ENCODE measurements at regions not wholly inside any gene's neighbourhood (a gene's known extent, or its start where the extent isn't known, plus 50 kb on each side); places are given as distances from the start of the nearest gene placed in this dataset.

GRCh38 chr1:10936998-10937901 lies 75.2 kb upstream of the TARDBP start:
- DNase-seq (ENCODE audit: low read depth), result no peak
- CTCF ChIA-PET, result interaction anchor here (0.6 kb wide), 1 partner anchor 429 kb away, joined by 3 read pairs; no protein-coding TSS in a partner anchor
- Histone ChIP-seq H3K36me3 (ENCODE audit: control insufficient read depth, insufficient read depth, low read length) (no peaks in the 10 kb centered on the region), H3K27me3 (ENCODE audit: control insufficient read depth, insufficient read depth, low read length) (peaks cover 5% of the 10 kb centered on the region; the same call in 1 of the 2 replicates), H3K4me3 (ENCODE audit: low read depth, low read length) (no peak overlapping the region)
- TF ChIP-seq, protein P1, sequence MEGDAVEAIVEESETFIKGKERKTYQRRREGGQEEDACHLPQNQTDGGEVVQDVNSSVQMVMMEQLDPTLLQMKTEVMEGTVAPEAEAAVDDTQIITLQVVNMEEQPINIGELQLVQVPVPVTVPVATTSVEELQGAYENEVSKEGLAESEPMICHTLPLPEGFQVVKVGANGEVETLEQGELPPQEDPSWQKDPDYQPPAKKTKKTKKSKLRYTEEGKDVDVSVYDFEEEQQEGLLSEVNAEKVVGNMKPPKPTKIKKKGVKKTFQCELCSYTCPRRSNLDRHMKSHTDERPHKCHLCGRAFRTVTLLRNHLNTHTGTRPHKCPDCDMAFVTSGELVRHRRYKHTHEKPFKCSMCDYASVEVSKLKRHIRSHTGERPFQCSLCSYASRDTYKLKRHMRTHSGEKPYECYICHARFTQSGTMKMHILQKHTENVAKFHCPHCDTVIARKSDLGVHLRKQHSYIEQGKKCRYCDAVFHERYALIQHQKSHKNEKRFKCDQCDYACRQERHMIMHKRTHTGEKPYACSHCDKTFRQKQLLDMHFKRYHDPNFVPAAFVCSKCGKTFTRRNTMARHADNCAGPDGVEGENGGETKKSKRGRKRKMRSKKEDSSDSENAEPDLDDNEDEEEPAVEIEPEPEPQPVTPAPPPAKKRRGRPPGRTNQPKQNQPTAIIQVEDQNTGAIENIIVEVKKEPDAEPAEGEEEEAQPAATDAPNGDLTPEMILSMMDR (IDR thresholded peaks at IDR 0.05; ENCODE audit: insufficient read depth, low read depth, low read length), result no peak
- POLR2A ChIA-PET, result interaction anchor here (0.5 to 0.6 kb wide), 3 partner anchors 8 to 146 kb away, joined by 5 to 25 read pairs (median 6); no protein-coding TSS in a partner anchor

GRCh38 chr1:10938741-10939417 lies 73.6 kb upstream of the TARDBP start:
- Histone ChIP-seq H3K36me3 (ENCODE audit: control insufficient read depth, insufficient read depth, low read length) (no peaks in the 10 kb centered on the region), H3K27me3 (ENCODE audit: control insufficient read depth, insufficient read depth, low read length) (peaks cover 5% of the 10 kb centered on the region; the same call in 1 of the 2 replicates), H3K4me3 (ENCODE audit: low read depth, low read length) (no peak overlapping the region)
- DNase-seq (ENCODE audit: low read depth), result no peak
- ChIA-PET POLR2A (no interaction called here), CTCF (no interaction called here)
- TF ChIP-seq, protein P1 (IDR thresholded peaks at IDR 0.05; ENCODE audit: insufficient read depth, low read depth, low read length), result no peak

- TF ChIP-seq, protein P1 (IDR thresholded peaks at IDR 0.05; ENCODE audit: insufficient read depth, low read depth, low read length), result no peak
- no peak overlapping the region for H3K4me3 ChIP-seq (ENCODE audit: low read depth, low read length)
- POLR2A ChIA-PET, result no interaction called here
- H3K36me3 ChIP-seq (ENCODE audit: control insufficient read depth, insufficient read depth, low read length), result no peaks in the 10 kb centered on the region
- peaks cover 7% of the 10 kb centered on the region for H3K27me3 ChIP-seq (ENCODE audit: control insufficient read depth, insufficient read depth, low read length)
- CTCF ChIA-PET, result interaction anchor here (1.2 to 1.3 kb wide), 2 partner anchors 23 to 445 kb away, joined by 3 to 5 read pairs; no protein-coding TSS in a partner anchor
- no peak for DNase-seq (ENCODE audit: low read depth)
These were observed 72.6 kb upstream of the TARDBP start for GRCh38 chr1:10939654-10940450.

DNA sequence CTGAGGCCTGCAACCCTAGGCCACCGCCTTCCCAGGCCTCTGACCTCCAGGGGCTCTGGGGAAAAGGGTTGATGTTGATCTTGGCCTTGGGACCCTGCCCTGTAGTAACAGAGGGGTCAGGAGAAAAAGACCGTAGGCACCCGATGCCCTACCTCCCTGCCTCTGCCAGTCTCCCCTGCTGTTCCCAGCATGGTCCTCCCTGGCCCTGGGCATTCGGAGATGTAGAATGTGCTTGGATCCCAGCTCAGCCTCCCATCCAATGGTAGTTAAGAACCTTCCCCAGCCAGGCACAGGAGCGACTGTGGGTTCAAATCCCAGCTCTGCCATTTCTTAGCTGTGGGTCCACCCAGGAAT lies 72.0 kb upstream of the TARDBP start:
- CTCF ChIA-PET, result interaction anchor here (1.2 to 1.3 kb wide), 2 partner anchors 23 to 446 kb away, joined by 3 to 5 read pairs; no protein-coding TSS in a partner anchor
- DNase-seq (ENCODE audit: low read depth), result no peak
- H3K27me3 ChIP-seq (ENCODE audit: control insufficient read depth, insufficient read depth, low read length), result peaks cover 7% of the 10 kb centered on the region
- POLR2A ChIA-PET, result no interaction called here
- no peak overlapping the region for H3K4me3 ChIP-seq (ENCODE audit: low read depth, low read length)
- no peaks in the 10 kb centered on the region for H3K36me3 ChIP-seq (ENCODE audit: control insufficient read depth, insufficient read depth, low read length)
- TF ChIP-seq, protein P1 (IDR thresholded peaks at IDR 0.05; ENCODE audit: insufficient read depth, low read depth, low read length), result no peak

Measured in BJ (cell line).